ENCODE measurements at regions not wholly inside any gene's neighbourhood (a gene's known extent, or its start where the extent isn't known, plus 50 kb on each side); places are given as distances from the start of the nearest gene placed in this dataset.

DNA sequence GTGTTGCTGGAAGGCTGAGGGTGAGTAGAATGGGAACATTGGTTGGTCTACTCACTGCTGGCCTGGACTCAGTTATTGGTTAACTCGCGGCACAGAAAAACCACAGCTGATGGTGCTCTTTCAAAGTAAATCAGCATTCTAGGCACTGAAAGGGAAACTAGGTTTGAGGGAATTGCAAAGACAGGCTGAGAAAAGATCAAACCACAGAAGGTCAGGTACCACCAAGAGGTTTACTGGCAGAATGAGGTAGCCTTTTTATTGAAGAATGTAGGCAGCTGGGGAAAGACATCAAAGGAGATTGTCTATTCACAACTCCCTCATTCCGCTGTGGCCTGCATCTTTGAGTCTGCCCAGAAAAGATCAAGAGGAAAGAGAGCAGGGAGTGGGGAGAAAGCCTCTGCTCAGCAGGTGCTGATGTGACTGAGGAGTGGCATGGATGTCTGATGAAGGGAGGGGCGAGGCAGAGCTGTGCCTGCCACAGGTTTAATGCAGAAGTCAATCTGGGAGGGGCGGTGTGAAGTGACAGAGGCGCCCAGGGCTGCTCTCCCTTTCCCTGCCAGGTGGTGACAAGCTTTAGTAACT, 255.5 kb downstream of the MAN2A1 start:
- no peak for DNase-seq (ENCODE audit: low read depth in 2 of 2)

DNA sequence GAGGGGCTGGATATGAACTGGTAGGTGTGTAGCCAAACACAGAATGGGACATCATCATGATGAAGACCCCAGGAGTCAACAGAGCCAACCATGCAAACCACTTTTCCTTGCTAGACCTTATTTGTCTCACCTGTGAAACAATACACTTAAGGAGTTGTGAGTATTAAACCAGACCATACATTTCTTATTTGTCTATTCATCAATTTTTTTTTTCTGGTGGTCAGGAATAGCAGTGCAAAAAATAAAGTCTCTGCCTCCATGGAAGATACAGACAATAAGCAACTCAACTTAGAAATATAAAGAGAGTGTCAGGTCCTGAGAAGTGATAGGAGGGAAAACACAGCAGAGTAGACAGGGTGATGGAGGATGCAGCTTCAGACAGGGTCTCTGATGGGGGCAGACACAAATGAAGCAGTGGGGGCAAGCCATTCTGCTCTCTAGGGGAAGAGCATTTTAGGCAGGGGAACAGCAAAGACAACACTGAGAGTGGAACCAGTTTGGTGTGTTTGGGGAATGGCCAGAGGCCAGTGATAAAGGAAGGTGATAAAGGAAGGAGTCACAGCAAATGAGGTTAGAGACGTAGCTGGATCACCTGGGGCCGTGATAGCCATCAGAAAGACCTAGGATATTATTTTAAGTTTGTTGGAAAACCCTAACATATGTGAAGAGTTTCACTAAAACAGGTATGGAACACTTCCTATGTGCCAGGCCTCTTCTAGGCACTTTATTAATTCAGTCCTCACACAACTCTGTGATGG, 256.2 kb downstream of the MAN2A1 start:
- no peak for DNase-seq (ENCODE audit: low read depth in 2 of 2)

DNA sequence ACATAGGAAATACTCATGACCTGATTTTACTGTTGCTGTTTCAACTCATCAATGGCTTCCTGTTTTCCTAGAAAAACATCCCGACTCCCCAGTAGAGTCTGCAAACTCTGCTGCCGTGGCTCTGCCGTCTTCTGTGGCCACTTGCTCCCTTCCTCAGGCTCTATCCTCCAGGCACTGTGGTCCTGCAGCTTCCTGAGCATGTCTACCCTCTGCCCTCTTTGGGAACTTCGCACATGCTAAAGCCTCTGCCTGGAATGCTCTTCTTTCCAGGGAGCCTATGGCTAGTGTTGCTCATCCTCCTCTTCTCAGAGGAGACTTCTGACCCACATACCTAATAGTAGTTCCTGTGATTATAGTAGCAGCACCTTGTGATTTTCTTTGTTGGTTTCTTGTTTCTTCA, 256.9 kb downstream of the MAN2A1 start:
- DNase-seq (ENCODE audit: low read depth in 2 of 2): no peak

DNA sequence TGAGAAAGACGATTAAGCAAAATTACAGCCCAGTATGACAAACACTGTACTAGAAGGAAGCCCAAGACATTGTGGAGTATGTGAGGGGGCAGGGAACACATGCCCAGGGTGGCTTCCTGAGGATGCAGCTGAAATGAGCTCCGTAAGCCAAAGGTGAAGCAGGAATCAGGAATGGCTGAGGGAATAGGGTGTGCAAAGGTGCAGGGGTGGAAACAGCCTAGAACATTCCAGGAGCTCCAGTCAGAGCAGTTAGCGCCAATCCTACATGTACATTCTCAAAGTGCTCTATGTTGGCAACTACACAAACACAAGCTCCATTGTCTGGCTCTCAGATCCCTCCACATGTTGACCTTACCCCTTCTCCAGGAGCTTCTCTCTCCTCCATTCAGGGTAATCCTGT, 257.9 kb downstream of the MAN2A1 start:
- no peak for DNase-seq (ENCODE audit: low read depth in 2 of 2)

DNA sequence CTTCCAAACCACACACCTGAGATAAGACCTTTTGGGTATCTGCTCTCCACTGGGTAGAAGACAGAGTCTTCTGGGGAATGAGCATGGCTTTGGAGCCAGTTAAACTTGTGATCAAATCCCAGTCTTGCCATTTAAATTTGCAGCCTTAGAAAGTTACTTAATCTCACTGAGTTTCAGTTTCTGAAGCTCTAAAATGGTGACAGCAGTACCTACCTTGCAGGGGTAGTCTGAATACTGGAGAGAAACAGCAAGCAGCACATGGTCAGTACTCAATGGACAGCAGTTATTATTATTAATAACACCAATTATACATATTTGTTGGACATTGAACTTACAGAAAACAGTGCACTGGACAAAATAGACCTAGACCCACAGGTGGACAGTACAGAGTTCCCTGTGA, 260.9 kb downstream of the MAN2A1 start:
- DNase-seq (ENCODE audit: low read depth in 2 of 2): no peak

DNA sequence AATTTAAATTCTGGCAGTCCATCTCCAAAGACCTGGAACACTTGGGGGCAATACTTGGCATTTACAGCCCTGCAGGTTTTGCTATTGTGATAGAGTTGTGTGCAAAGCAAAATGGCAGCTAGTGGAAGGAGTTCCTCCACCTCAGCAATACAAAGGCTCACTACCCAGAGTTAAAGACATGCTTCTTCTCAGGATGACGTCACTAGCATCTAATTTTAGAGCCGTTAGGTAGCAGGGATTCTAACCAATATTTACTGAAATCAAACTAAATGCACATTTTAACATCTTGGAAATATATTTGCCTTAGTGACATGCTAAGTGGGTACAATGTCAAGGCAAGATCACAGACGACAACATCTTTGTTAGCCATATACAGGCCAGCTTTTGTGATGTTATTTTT, 261.6 kb downstream of the MAN2A1 start:
- DNase-seq (ENCODE audit: low read depth in 2 of 2): no peak

DNA sequence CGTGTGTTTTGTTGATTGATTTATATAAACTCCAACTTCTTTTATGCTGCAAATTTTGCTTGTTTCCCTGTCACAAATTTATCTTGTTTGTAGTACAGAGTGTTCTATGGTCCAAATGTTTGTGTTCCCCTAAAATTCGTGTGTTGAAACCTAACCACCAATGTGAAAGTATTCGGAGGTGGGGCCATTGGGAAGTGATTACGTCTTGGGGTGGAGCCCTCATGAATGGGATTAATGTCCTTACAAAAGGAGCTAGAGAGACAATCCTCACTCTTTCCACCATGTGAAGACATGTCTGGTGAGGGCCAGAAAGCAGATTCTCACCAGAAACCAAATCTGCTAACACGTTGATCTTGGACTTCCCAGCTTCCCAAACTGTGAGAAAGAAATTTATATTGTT, 262.0 kb downstream of the MAN2A1 start:
- DNase-seq (ENCODE audit: low read depth in 2 of 2): no peak

DNA sequence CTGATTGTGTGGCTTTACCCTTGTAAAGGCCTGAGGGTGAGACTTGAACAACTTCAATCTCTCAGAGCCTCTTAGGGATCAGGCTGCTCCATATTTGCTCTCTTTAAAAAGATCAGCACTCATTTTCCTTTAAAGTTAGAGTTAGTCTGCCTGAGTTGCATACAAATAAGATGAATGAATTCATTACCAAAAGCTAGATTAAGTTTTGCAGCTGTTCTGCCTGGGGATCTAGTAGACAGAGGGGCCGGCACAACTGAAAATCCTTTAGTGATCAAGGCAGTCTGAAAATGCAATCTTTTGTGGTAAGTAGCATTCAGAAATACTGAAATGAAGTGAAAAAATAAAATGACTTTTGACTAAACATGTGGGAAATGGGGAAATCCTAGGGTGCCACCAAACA, 264.0 kb downstream of the MAN2A1 start:
- no peak for DNase-seq (ENCODE audit: low read depth in 2 of 2)

DNA sequence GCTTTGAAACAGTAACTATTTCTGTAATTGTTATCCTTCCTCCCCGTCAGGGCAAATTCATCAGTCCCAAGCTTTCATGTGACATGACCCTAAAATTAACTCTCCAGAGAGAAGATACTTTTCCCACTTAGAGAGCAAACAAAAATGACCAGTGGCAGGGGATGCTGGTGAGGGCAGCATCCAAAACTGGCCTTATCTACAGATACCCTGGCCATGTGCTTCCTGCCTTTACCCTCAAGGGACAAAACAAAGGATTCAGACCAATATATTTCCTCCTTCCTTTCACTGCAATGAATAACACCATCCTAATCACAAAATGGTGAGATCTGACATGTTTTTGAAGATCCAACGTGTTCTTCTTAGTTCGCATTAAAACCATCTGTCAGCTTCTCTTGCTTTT, 267.2 kb downstream of the MAN2A1 start:
- no peak for DNase-seq (ENCODE audit: low read depth in 2 of 2)

DNA sequence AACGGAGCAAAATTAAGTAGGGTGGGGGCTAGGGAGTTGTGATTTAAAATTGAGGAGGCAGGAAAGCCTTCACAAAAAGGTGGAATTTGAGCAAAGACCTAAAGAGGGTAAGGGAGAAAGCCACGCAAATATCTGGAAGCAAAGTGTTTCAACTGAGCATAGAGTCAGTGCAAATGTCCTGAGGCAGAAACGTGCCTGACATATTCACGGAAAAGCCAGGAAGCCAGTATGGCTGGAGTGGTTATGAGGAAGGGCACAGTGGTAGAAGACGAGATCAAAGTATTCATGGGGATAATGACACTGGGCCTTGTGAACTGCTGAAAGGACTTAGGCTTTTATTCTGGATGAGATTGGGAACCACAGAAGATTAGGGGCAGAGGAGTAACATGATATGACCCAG, 268.4 kb downstream of the MAN2A1 start:
- DNase-seq (ENCODE audit: low read depth in 2 of 2): no peak

DNA sequence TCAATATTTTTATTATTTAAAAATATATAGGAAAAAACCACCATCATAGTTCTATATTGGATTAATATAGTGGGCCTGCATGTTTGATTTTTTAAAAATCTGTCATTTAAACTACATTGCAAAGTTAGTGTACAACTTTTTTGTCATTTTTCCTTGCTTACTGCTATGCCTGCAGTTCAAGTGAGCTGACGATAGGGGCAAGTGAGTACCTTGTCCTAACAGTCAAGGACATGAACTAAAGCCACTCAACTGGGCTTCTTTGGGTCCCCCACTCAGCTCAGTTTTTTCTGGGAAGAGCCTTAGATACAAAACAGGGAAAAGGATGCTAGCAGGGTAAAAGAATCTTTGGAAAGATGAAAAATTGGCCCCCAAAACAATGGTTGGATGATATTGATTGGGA, 269.9 kb downstream of the MAN2A1 start:
- no peak for DNase-seq (ENCODE audit: low read depth in 2 of 2)

DNA sequence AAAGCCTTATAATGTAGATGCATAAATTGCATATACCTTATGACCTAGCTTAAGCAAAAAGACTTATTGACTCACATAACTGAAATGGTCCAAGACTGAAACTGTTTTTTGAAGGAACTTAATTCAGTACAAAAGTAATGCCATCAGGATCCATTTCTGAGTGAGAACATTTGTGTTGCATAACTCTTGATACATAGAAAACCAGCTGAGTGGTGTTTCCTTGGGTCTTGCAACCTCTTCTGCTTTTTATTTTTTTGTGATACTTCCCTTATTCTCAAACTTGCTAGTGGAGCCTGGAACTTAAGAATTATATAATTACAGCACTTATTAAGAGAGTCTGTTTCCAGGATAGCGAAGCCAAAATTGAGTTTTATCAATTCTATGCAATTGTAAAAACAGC, 272.0 kb downstream of the MAN2A1 start:
- no peak for DNase-seq (ENCODE audit: low read depth in 2 of 2)

DNA sequence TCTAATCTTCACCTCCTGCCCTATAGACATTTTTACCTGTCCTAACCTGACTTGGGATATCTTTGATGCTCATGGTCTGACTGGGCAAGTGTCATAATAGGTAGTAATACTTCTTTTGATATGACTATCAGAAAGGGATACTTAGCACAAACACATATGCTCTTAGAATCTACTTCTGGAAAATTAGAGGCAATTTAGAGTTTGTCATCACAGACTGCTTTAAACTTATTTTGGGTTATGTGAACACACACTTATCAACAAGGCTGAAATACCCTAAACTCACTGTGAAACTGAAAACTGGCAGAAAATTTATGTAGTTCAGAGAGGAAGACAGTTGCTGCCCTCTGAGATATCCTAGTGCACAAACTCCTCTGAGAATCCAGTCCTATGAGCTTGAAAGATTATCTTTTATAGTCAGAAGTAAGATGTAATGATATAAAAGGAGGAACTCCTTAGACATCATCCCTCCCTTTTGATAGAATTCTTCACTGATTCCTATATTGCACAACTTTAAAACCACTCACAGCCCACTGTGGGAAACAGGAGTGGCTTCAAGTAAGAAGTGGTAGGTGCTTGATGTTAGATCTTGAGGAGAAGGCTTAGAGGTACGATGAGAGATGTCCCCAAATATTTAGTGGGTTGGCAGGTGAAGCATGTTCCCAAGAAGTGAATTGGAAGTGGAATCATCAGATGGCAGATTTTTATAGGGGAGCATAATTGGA, 273.3 kb downstream of the MAN2A1 start:
- no peak for DNase-seq (ENCODE audit: low read depth in 2 of 2)

DNA sequence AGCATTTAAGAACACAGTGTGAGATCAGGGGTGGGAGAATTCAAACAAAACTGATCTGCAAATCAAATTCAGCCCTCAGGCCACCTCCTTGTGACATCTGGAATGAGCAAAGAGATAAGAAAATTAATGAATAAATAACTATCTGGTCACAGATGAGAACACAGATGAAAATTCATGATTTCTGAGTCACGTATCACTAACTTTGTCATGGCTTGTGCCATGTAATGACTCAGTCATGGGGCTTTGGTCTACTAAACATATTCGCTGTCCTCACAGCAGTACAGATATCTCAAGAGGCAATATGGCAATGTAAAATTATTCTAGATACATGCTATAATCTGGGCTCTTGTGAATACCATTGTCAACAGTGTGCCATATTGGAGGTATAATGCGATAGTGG, 274.4 kb downstream of the MAN2A1 start:
- DNase-seq (ENCODE audit: low read depth in 2 of 2): no peak

DNA sequence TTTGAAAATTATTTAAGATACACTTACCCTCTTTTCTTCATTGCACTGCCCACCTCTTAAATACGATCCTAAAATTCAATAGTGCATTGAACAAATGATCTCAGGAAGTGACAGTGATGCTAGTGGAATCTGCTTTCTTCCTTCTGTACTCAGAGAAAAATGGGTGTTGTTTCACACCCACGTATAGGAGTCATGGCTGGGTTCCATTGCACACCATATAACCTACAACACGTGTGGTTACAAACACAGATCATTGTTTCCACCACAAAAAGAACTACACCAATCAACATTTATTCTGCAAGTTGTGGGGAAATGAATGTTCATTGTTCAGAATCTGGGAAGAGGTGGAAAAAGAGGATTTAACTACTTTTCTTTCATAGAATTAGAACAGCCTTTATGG, 275.9 kb downstream of the MAN2A1 start:
- DNase-seq (ENCODE audit: low read depth in 2 of 2): no peak

DNA sequence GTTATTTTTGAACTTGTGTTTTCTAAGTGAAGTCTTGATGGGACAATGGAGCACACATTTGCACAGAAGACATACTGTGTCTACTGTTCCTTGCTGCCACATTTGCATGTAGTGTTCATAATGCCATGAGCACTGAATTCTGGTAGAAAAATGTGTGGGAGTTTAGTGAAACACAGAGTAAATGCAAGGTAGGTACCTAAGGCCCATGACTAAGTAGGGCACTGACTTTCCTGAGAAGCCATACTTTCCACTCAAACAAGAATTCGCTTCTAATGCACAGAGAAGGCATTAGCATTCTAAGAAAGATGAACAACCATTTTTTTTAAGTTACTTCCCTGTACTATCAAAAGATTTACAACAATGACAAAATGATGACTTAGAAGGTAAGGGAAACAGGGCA, 282.2 kb downstream of the MAN2A1 start:
- DNase-seq (ENCODE audit: low read depth in 2 of 2): no peak

DNA sequence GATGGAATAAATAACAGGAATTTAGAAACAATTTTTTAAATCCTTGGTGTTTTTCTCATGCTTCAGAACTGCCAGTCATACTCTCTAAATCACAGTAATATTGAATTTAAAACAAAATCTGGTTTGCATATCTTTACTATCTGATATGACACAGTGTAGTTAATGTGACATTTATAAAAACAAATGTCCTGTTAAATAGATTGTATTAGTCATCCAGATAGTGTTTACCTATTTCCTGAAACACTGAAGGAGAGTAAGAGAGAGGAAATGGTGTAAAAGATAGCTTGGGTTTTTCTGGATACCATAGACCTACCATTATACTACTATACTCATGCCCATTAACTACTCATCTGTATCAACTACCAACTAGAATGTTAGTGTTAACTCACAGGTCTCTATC, 292.3 kb downstream of the MAN2A1 start:
- no peak for DNase-seq (ENCODE audit: low read depth in 2 of 2)

DNA sequence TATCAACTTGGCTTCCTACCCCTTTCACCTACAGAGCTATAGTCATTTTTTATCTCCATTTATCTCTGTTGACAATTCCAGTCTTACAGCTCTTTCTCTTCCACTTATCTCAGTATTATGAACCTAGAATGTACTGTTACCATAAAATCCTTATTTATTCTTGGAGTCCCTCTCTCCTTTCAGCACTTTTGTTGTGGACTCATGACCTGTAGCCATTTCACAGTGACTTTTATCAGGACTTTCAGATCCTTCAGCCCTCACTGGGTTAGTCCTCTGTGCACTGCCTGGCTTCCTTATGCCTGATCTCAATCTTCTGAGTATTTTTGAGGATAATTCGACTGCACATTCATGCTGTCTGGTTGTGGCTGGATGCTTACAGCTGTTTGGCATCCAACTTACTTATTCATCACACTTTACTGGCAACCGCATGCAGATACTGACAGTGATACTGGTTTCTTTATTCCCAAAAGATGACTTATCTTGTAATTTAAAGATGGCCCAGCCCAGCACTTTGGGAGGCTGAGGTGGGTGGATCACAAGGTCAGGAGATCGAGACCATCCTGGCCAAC, 293.3 kb downstream of the MAN2A1 start:
- DNase-seq (ENCODE audit: low read depth in 2 of 2): no peak

DNA sequence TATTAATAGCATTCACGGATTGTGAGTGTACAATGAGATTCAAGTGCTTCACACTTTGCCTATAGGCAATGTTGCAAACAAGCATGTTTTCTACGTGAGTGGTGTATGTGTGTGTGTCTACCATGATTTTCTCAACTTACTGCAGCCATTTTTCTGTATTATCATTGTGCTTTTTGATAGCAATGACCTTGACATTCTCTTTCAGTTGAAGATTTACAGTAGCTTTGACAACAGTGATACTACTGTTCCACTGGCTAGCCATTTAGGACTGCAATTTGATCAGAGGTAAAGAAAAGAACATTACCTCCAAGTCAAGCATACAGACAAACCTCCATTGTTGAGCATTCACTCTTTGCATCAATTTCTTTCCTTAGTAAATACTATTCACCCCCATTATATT, 297.0 kb downstream of the MAN2A1 start:
- no peak for DNase-seq (ENCODE audit: low read depth in 2 of 2)

DNA sequence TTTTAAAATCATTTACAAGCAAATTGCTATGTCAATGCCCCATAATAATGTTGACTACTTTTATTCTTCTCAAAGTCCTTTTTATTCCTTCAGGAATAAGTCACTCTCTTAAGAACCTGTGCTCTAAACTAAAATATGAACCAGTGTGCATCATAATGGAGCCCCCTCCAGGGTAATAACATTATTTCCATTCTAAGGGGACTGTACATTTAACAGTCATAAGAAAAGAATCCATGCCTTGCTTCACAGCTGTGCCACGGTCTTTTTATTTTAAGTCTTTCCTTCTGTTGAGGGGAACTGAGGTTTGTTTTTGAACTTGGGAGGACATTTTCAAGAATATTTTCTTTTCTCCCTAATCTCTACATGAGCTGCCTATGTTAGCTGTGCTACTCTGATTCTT, 297.6 kb downstream of the MAN2A1 start:
- DNase-seq (ENCODE audit: low read depth in 2 of 2): no peak

DNA sequence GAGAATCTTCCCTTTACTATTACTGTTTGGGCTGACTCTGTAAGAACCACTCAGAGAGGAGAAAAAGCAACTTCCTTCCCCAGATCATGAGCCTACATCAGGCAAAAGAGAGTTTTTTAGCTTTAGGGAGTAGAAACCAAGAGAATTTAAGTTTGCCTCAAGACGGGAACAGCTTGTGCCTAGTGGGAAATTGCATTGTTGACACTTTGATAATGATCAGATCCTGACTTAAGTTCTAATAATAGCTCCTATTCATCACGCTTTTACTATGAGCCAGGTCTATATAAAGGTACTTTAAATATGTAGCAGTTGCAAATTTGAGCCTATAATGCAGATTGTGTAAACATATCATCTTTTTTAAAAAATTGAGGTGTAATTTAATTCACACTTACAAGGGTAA, 298.2 kb downstream of the MAN2A1 start:
- DNase-seq (ENCODE audit: low read depth in 2 of 2): no peak

DNA sequence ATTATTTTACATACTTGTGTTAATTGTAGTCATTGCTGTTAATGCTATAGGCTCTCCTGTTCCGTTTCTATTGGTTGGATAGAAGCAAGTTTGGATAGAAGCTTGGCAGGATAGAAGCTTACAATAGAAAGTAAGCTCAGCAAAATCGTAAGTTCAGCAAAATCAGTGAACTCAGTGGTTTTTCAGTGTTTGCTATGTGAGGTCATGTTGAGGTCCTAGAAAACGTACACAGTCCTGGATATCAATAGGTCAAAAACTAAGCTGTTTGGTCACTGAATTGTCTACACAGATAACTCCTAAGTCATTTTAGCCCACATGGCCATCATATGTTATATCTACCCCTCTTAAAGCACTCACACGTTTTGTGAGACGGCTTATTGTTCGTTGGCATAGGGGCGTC, 299.4 kb downstream of the MAN2A1 start:
- no peak for DNase-seq (ENCODE audit: low read depth in 2 of 2)
